ENCODE measurements at regions not wholly inside any gene's neighbourhood (a gene's known extent, or its start where the extent isn't known, plus 50 kb on each side); places are given as distances from the start of the nearest gene placed in this dataset.
"Not testable (repeated sequence)": the region's sequence is repeated elsewhere in the genome, so short reads cannot be mapped to it uniquely, and the experiment has no call there.

GRCh38 chr6:51203504-51203903, 384.8 kb downstream of the TFAP2B start:
- H3K36me3 Mint-ChIP-seq (ENCODE audit: unreplicated experiment), result no peaks in the 10 kb centered on the region
- DNase-seq, result no peak
- TF ChIP-seq CTCF (IDR thresholded peaks at IDR 0.05; ENCODE audit: partially characterized antibody, unreplicated experiment), result no peak
- H3K27ac Mint-ChIP-seq (ENCODE audit: unreplicated experiment), result no peak overlapping the region
- H3K9me3 Mint-ChIP-seq (ENCODE audit: unreplicated experiment), result no peaks in the 10 kb centered on the region
- no peaks in the 10 kb centered on the region for H3K27me3 Mint-ChIP-seq (ENCODE audit: unreplicated experiment)
- H3K4me3 Mint-ChIP-seq (ENCODE audit: unreplicated experiment), result no peak overlapping the region
- no peaks in the 10 kb centered on the region for H3K4me1 Mint-ChIP-seq (ENCODE audit: low read depth, unreplicated experiment)

- H3K4me3 Mint-ChIP-seq (ENCODE audit: unreplicated experiment); H3K27ac Mint-ChIP-seq (ENCODE audit: unreplicated experiment); H3K9me3 Mint-ChIP-seq (ENCODE audit: unreplicated experiment); H3K4me1 Mint-ChIP-seq (ENCODE audit: low read depth, unreplicated experiment); DNase-seq; H3K27me3 Mint-ChIP-seq (ENCODE audit: unreplicated experiment); H3K36me3 Mint-ChIP-seq (ENCODE audit: unreplicated experiment): not testable (repeated sequence)
Observed at GRCh38 chr6:51206686-51207085, 388.0 kb downstream of the TFAP2B start.

- Mint-ChIP-seq H3K36me3 (ENCODE audit: unreplicated experiment) (no peaks in the 10 kb centered on the region), H3K27ac (ENCODE audit: unreplicated experiment) (no peak overlapping the region), H3K4me1 (ENCODE audit: low read depth, unreplicated experiment) (peaks cover 3% of the 10 kb centered on the region), H3K4me3 (ENCODE audit: unreplicated experiment) (no peak overlapping the region), H3K9me3 (ENCODE audit: unreplicated experiment) (no peaks in the 10 kb centered on the region), H3K27me3 (ENCODE audit: unreplicated experiment) (no peaks in the 10 kb centered on the region)
- no peak for DNase-seq
- TF ChIP-seq CTCF (IDR thresholded peaks at IDR 0.05; ENCODE audit: partially characterized antibody, unreplicated experiment), result no peak
Observed at GRCh38 chr6:51209651-51210050, 391.0 kb downstream of the TFAP2B start.

- Mint-ChIP-seq H3K4me1 (ENCODE audit: low read depth, unreplicated experiment) (peaks cover 3% of the 10 kb centered on the region), H3K27ac (ENCODE audit: unreplicated experiment) (no peak overlapping the region), H3K4me3 (ENCODE audit: unreplicated experiment) (peak overlapping the region; percentile 71), H3K9me3 (ENCODE audit: unreplicated experiment) (no peaks in the 10 kb centered on the region), H3K36me3 (ENCODE audit: unreplicated experiment) (no peaks in the 10 kb centered on the region), H3K27me3 (ENCODE audit: unreplicated experiment) (no peaks in the 10 kb centered on the region)
- no peak for TF ChIP-seq CTCF (IDR thresholded peaks at IDR 0.05; ENCODE audit: partially characterized antibody, unreplicated experiment)
- peak; percentile 28 for DNase-seq
Observed at GRCh38 chr6:51213811-51214210, 395.1 kb downstream of the TFAP2B start.

GRCh38 chr6:51214442-51214841, 395.8 kb downstream of the TFAP2B start:
- no peak for TF ChIP-seq CTCF (IDR thresholded peaks at IDR 0.05; ENCODE audit: partially characterized antibody, unreplicated experiment)
- no peak for DNase-seq
- no peak overlapping the region for H3K27ac Mint-ChIP-seq (ENCODE audit: unreplicated experiment)
- peaks cover 3% of the 10 kb centered on the region for H3K4me1 Mint-ChIP-seq (ENCODE audit: low read depth, unreplicated experiment)
- H3K4me3 Mint-ChIP-seq (ENCODE audit: unreplicated experiment), result peak overlapping the region; percentile 71
- no peaks in the 10 kb centered on the region for H3K9me3 Mint-ChIP-seq (ENCODE audit: unreplicated experiment)
- no peaks in the 10 kb centered on the region for H3K27me3 Mint-ChIP-seq (ENCODE audit: unreplicated experiment)
- H3K36me3 Mint-ChIP-seq (ENCODE audit: unreplicated experiment), result no peaks in the 10 kb centered on the region

- Mint-ChIP-seq H3K27me3 (ENCODE audit: unreplicated experiment) (no peaks in the 10 kb centered on the region), H3K4me1 (ENCODE audit: low read depth, unreplicated experiment) (peaks cover 2% of the 10 kb centered on the region), H3K27ac (ENCODE audit: unreplicated experiment) (no peak overlapping the region), H3K36me3 (ENCODE audit: unreplicated experiment) (no peaks in the 10 kb centered on the region), H3K9me3 (ENCODE audit: unreplicated experiment) (no peaks in the 10 kb centered on the region), H3K4me3 (ENCODE audit: unreplicated experiment) (no peak overlapping the region)
- TF ChIP-seq CTCF (IDR thresholded peaks at IDR 0.05; ENCODE audit: partially characterized antibody, unreplicated experiment), result no peak
- DNase-seq, result no peak
Observed at GRCh38 chr6:51218181-51218580, 399.5 kb downstream of the TFAP2B start.

GRCh38 chr6:51224580-51225240, 406.0 kb downstream of the TFAP2B start:
- not testable (repeated sequence) for DNase-seq; H3K4me3 Mint-ChIP-seq (ENCODE audit: unreplicated experiment); H3K4me1 Mint-ChIP-seq (ENCODE audit: low read depth, unreplicated experiment); H3K36me3 Mint-ChIP-seq (ENCODE audit: unreplicated experiment); H3K27ac Mint-ChIP-seq (ENCODE audit: unreplicated experiment); H3K27me3 Mint-ChIP-seq (ENCODE audit: unreplicated experiment); H3K9me3 Mint-ChIP-seq (ENCODE audit: unreplicated experiment)

Data from glutamatergic neuron (in vitro differentiated cells).